Panc1 (cell line): ENCODE measurements at regions not wholly inside any gene's neighbourhood (a gene's known extent, or its start where the extent isn't known, plus 50 kb on each side); places are given as distances from the start of the nearest gene placed in this dataset.

ENCODE experiments used
- ATAC-seq: fragments of 200-7000 bp; cut with Tn5 transposase; 2 replicates; pipeline ENCODE4 v1.9.1; 2020; ENCODE audit warnings: mild to moderate bottlenecking, moderate library complexity
- BruUV-seq: library from RNA; stranded (reverse); fragments of 400-500 nt; replicated peaks from 2 replicates; lab custom pipeline; 2021; lab: Mats Ljungman, UMichigan
- CTCF ChIA-PET: fragments of 300-600 bp; sonication (Branson Sonifier 250); formaldehyde crosslinking; loops from one replicate; lab custom pipeline; 2022; ENCODE audit warnings: antibody characterized with exemption; lab: Charles Lee
- POLR2A ChIA-PET: fragments of 300-600 bp; sonication (Branson Sonifier 250); formaldehyde crosslinking; loops from one replicate; lab custom pipeline; 2022; ENCODE audit warnings: antibody characterized with exemption; lab: Charles Lee
- DNase-seq: peaks from one replicate; pipeline ENCODE4 v3.0.0-alpha.2; 2010; ENCODE audit warnings: low read depth, low spot score
- H3K27ac ChIP-seq: 2 replicates; pipeline ENCODE4 v1.5.1; 2011; ENCODE audit warnings: mild to moderate bottlenecking, low read length, inconsistent platforms
- H3K27me3 ChIP-seq: fragments of 200-500 bp; sonication (Bioruptor generic); 2 replicates; pipeline ENCODE4 v1.6.0; 2014; ENCODE audit warnings: low read length, inconsistent platforms; ENCODE audit not compliant: control insufficient read depth, insufficient read depth
- H3K36me3 ChIP-seq: fragments of 200-500 bp; sonication (Bioruptor generic); 2 replicates; pipeline ENCODE4 v1.5.1; 2014; ENCODE audit warnings: inconsistent platforms, mild to moderate bottlenecking, low read length, moderate library complexity; ENCODE audit not compliant: control insufficient read depth, insufficient read depth
- H3K4me1 ChIP-seq: 2 replicates; pipeline ENCODE4 v1.5.1; 2011; ENCODE audit warnings: inconsistent platforms, mild to moderate bottlenecking, low read length, moderate library complexity; ENCODE audit not compliant: control insufficient read depth, insufficient read depth
- H3K4me3 ChIP-seq, 2 experiments: 2 replicates each; pipeline ENCODE4 v1.5.1; 2011 to 2012; ENCODE audit warnings: low read depth in 2 of 2, low read length in 2 of 2, mild to moderate bottlenecking in 2 of 2, inconsistent platforms in 1 of 2, moderate library complexity in 1 of 2
- H3K9me3 ChIP-seq: fragments of 200-500 bp; sonication (Bioruptor generic); 2 replicates; pipeline ENCODE4 v1.5.1; 2014; ENCODE audit warnings: low read depth, mild to moderate bottlenecking, inconsistent platforms, low read length, moderate library complexity; ENCODE audit not compliant: control insufficient read depth, insufficient read depth
- POLR2AphosphoS5 ChIP-seq: IDR thresholded peaks from 2 replicates; pipeline ENCODE4 v1.6.1; 2012; ENCODE audit warnings: mild to moderate bottlenecking, low read depth, low read length, moderate library complexity
- SIN3A ChIP-seq: IDR thresholded peaks from 2 replicates; pipeline ENCODE4 v1.6.1; 2012; ENCODE audit warnings: low read depth, mild to moderate bottlenecking, low read length, moderate library complexity, borderline replicate concordance; ENCODE audit not compliant: insufficient read depth
- TCF7L2 ChIP-seq: IDR thresholded peaks from 2 replicates; pipeline ENCODE4 v1.6.1; 2011; ENCODE audit warnings: mild to moderate bottlenecking, low read depth, low read length, inconsistent platforms
- in situ Hi-C: cut with HindIII; loops from 2 replicates; pipeline ENCODE4 v1.10.0; 2016; ENCODE audit warnings: low sequenced_read_pairs, low pct_unique_long_range_greater_than_20kb
- intact Hi-C: fragments of 100-400 bp; cut with micrococcal nuclease; formaldehyde crosslinking; loops from one replicate; pipeline ENCODE4 v1.10.0; 2022; ENCODE audit not compliant: unreplicated experiment
- TF ChIP-seq, protein P1 (sequence below): fragments of 450-650 bp; IDR thresholded peaks from 2 replicates; pipeline ENCODE4 v1.5.1; 2017; ENCODE audit warnings: mild to moderate bottlenecking
- TF ChIP-seq, protein P2 (sequence below), 2 experiments: IDR thresholded peaks; 2 replicates each; pipeline ENCODE4 v1.6.1; 2011 to 2012; ENCODE audit warnings: low read depth in 2 of 2, control low read depth in 1 of 2, low read length in 1 of 2, mild to moderate bottlenecking in 1 of 2, moderate library complexity in 1 of 2; ENCODE audit not compliant: insufficient read depth in 1 of 2

DNA sequence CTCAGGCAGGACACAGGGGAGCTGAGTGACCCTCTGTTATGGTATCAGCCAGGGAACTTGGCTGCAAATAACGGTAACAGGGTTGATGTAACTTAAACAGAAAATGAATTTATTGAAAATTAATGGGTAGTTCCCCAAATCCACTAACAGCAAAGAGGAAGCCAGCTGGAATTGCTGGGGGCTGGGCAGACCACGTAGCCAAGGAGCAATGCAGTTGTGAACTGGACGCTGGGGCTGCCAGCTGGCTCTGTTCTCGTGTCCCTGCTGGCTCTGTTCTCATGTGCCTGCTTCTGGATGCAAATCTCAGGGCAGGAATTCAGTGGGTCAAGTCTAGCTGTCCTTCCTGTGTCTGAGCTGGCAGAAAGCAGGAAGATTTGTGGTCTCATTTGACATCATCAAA, 1383.3 kb upstream of the TMEM132C start:
- Histone ChIP-seq H3K27ac (no peak overlapping the region), H3K36me3 (no peaks in the 10 kb centered on the region), H3K4me1 (no peaks in the 10 kb centered on the region), H3K4me3 (no peak overlapping the region), H3K9me3 (no peaks in the 10 kb centered on the region), H3K27me3 (no peaks in the 10 kb centered on the region)
- no peak for DNase-seq
- no peak for ATAC-seq
- intact Hi-C loops, result no loop called here
- BruUV-seq, result no TSS peak
- ChIA-PET POLR2A (no interaction called here), CTCF (no interaction called here)
- in situ Hi-C loops, result no loop called here
- no peak for TF ChIP-seq SIN3A
- TF ChIP-seq, protein P1, sequence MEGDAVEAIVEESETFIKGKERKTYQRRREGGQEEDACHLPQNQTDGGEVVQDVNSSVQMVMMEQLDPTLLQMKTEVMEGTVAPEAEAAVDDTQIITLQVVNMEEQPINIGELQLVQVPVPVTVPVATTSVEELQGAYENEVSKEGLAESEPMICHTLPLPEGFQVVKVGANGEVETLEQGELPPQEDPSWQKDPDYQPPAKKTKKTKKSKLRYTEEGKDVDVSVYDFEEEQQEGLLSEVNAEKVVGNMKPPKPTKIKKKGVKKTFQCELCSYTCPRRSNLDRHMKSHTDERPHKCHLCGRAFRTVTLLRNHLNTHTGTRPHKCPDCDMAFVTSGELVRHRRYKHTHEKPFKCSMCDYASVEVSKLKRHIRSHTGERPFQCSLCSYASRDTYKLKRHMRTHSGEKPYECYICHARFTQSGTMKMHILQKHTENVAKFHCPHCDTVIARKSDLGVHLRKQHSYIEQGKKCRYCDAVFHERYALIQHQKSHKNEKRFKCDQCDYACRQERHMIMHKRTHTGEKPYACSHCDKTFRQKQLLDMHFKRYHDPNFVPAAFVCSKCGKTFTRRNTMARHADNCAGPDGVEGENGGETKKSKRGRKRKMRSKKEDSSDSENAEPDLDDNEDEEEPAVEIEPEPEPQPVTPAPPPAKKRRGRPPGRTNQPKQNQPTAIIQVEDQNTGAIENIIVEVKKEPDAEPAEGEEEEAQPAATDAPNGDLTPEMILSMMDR, result no peak
- TF ChIP-seq, protein P2, sequence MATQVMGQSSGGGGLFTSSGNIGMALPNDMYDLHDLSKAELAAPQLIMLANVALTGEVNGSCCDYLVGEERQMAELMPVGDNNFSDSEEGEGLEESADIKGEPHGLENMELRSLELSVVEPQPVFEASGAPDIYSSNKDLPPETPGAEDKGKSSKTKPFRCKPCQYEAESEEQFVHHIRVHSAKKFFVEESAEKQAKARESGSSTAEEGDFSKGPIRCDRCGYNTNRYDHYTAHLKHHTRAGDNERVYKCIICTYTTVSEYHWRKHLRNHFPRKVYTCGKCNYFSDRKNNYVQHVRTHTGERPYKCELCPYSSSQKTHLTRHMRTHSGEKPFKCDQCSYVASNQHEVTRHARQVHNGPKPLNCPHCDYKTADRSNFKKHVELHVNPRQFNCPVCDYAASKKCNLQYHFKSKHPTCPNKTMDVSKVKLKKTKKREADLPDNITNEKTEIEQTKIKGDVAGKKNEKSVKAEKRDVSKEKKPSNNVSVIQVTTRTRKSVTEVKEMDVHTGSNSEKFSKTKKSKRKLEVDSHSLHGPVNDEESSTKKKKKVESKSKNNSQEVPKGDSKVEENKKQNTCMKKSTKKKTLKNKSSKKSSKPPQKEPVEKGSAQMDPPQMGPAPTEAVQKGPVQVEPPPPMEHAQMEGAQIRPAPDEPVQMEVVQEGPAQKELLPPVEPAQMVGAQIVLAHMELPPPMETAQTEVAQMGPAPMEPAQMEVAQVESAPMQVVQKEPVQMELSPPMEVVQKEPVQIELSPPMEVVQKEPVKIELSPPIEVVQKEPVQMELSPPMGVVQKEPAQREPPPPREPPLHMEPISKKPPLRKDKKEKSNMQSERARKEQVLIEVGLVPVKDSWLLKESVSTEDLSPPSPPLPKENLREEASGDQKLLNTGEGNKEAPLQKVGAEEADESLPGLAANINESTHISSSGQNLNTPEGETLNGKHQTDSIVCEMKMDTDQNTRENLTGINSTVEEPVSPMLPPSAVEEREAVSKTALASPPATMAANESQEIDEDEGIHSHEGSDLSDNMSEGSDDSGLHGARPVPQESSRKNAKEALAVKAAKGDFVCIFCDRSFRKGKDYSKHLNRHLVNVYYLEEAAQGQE (IDR thresholded peaks at IDR 0.05; ENCODE audit: insufficient read depth in 1 of 2, low read depth in 2 of 2, low read length in 1 of 2), result no peak
- TF ChIP-seq TCF7L2, result no peak
- TF ChIP-seq POLR2AphosphoS5, result no peak

DNA sequence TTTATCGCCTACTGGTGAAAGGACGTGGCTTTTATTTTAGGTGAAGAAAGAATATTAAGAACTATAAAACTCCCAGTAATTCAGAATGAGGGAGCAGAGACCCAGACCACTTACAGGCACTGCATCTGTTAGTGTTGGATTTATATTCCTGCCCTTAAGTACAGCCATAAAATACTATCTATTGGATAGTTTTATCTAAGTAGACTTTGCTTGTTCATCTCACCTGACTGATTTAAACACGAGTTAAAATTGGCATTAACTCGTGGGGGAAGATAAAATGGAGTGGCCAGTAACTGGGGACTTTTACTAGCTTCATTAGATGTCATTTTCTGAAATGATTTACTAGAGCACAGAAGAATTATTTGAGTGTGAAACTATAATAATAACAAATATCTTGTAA, 1377.5 kb upstream of the TMEM132C start:
- Histone ChIP-seq H3K4me1 (no peaks in the 10 kb centered on the region), H3K36me3 (no peaks in the 10 kb centered on the region), H3K9me3 (no peaks in the 10 kb centered on the region), H3K27me3 (no peaks in the 10 kb centered on the region), H3K4me3 (no peak overlapping the region), H3K27ac (no peak overlapping the region)
- TF ChIP-seq SIN3A, result no peak
- TF ChIP-seq TCF7L2, result no peak
- no peak for TF ChIP-seq POLR2AphosphoS5
- TF ChIP-seq, protein P1, result no peak
- TF ChIP-seq, protein P2 (IDR thresholded peaks at IDR 0.05; ENCODE audit: insufficient read depth in 1 of 2, low read depth in 2 of 2, low read length in 1 of 2), result no peak
- ATAC-seq (no peak), DNase-seq (no peak)
- BruUV-seq, result no TSS peak
- CTCF ChIA-PET, result no interaction called here
- POLR2A ChIA-PET, result no interaction called here
- intact Hi-C loops, result no loop called here
- in situ Hi-C loops, result no loop called here
